Spleen (tissue), 11 donors: ENCODE measurements at regions not wholly inside any gene's neighbourhood (a gene's known extent, or its start where the extent isn't known, plus 50 kb on each side); places are given as distances from the start of the nearest gene placed in this dataset.

Experiments
- DNase-seq: peaks from one replicate; pipeline ENCODE4 v3.0.0-alpha.2; 2020
- H3K27ac ChIP-seq, 8 donors: fragments of 200-600 bp; sonication (generic) in 7 of 8; 1 replicate in 4 of 8; 2 replicates in 4 of 8; pipeline versions ENCODE4 v1.5.0 to v1.8.0; 2016 to 2021; ENCODE audit warnings: inconsistent platforms in 4 of 8, mild to moderate bottlenecking in 4 of 8, moderate library complexity in 1 of 8
- H3K27me3 ChIP-seq, 7 donors: fragments of 200-600 bp; sonication (generic) in 6 of 7; replicated peaks in 1 of 7; 1 replicate in 4 of 7; 2 replicates in 3 of 7; pipeline versions ENCODE4 v1.5.0 to v1.8.0; 2016 to 2021; ENCODE audit warnings: inconsistent platforms in 3 of 7, mild to moderate bottlenecking in 1 of 7
- H3K36me3 ChIP-seq, 6 donors: fragments of 200-600 bp; sonication (generic) in 5 of 6; 1 replicate in 4 of 6; 2 replicates in 2 of 6; pipeline versions ENCODE4 v1.5.0 to v1.8.0; 2016 to 2021; ENCODE audit warnings: inconsistent platforms in 2 of 6
- H3K4me1 ChIP-seq, 6 donors: fragments of 200-600 bp; sonication (generic) in 5 of 6; 1 replicate in 3 of 6; 2 replicates in 3 of 6; pipeline versions ENCODE4 v1.5.0 to v1.8.0; 2016 to 2021; ENCODE audit warnings: inconsistent platforms in 3 of 6
- H3K4me3 ChIP-seq, 8 donors: fragments of 200-600 bp; sonication (generic) in 7 of 8; 1 replicate in 4 of 8; 2 replicates in 4 of 8; pipeline versions ENCODE4 v1.5.0 to v1.8.0; 2016 to 2021; ENCODE audit warnings: inconsistent platforms in 4 of 8, mild to moderate bottlenecking in 4 of 8, moderate library complexity in 2 of 8
- H3K9me3 ChIP-seq, 8 donors: fragments of 200-600 bp; sonication (generic) in 7 of 8; 1 replicate in 4 of 8; 2 replicates in 4 of 8; pipeline versions ENCODE4 v1.5.0 to v1.8.0; 2016 to 2021; ENCODE audit warnings: inconsistent platforms in 4 of 8
- CTCF ChIP-seq, 11 experiments: fragments of 200-600 bp in 7 of 11; fragments of 450-650 bp in 4 of 11; sonication (generic) in 4 of 11; IDR thresholded peaks in 8 of 11; conservative IDR thresholded peaks in 3 of 11; 1 replicate in 7 of 11; 2 replicates in 4 of 11; pipeline versions ENCODE4 v1.4.0 to v1.8.0; 2016 to 2021; ENCODE audit warnings: antibody characterized with exemption in 11 of 11, inconsistent platforms in 4 of 11, mild to moderate bottlenecking in 1 of 11
- POLR2A ChIP-seq, 3 donors: fragments of 450-650 bp; IDR thresholded peaks; one replicate each; pipeline ENCODE4 v1.5.1; 2017; ENCODE audit warnings: antibody characterized with exemption in 3 of 3, mild to moderate bottlenecking in 1 of 3
- POLR2AphosphoS5 ChIP-seq, 3 donors: sonication (generic); formaldehyde crosslinking; IDR thresholded peaks; one replicate each; pipeline ENCODE4 v1.5.1; 2017; ENCODE audit warnings: antibody characterized with exemption in 3 of 3
- WGBS, 5 donors: extraction: QIAGEN DNeasy Blood & Tissue Kit in 3 of 5; methylation state at CpG; one replicate each; pipeline versions ENCODE4 v1.1.5 to v1.1.7; 2013 to 2018; 5-methylcytosine and 5-hydroxymethylcytosine counted together
- intact Hi-C: fragments of 100-400 bp; cut with DNase I; formaldehyde crosslinking; loops from one replicate; pipeline ENCODE4 v1.15.0; 2023; ENCODE audit warnings: low total_unique reads
- donor health status: healthy with polysubstance abuse.
- donor health status: DM: no; HTN: no; CAD: no; lungs with moderate emphysema.
- donor health status: DM: no; HTN: no; CAD: no.
- donor health status: Bipolar disorder and iron deficiency.
- donor health status: healthy.
- donor health status: DM: no; HTN: no; CAD: no.
- donor health status: DM: yes; HTN: yes; CAD: no.

- no peak for TF ChIP-seq POLR2AphosphoS5 (IDR thresholded peaks at IDR 0.05)
- TF ChIP-seq POLR2A (IDR thresholded peaks at IDR 0.05): no peak
- no peak for TF ChIP-seq CTCF (IDR thresholded peaks at IDR 0.05 in 8 of 11, conservative IDR thresholded peaks at IDR 0.05 in 3 of 11)
- Histone ChIP-seq H3K27ac (no peak overlapping the region), H3K27me3 (no peaks in the 10 kb centered on the region), H3K9me3 (peaks cover 0 to 15% (median 0%) of the 10 kb centered on the region in 8 donors), H3K4me3 (no peak overlapping the region), H3K36me3 (no peaks in the 10 kb centered on the region), H3K4me1 (no peaks in the 10 kb centered on the region)
- WGBS, 5 donors: 58 to 91% (median 76%) methylated on average over 1 of the region's 1 CpG
- intact Hi-C loops: no loop called here
- no peak for DNase-seq
Observed at GRCh38 chr7:79874797-79875196, 259.8 kb upstream of the GNAI1 start.

- 73 to 81% (median 77%) methylated on average over 2 of the region's 2 CpGs for WGBS, 5 donors
Observed at GRCh38 chr7:79872176-79872575, 262.5 kb upstream of the GNAI1 start.

GRCh38 chr7:79868010-79868409 is 266.6 kb upstream of the GNAI1 start:
- intact Hi-C loops: no loop called here
- 38 to 65% (median 53%) methylated on average over 3 of the region's 3 CpGs for WGBS, 5 donors
- Histone ChIP-seq H3K27ac (no peak overlapping the region), H3K9me3 (peaks cover 0 to 25% (median 10%) of the 10 kb centered on the region in 8 donors), H3K27me3 (no peaks in the 10 kb centered on the region), H3K4me3 (no peak overlapping the region), H3K4me1 (no peaks in the 10 kb centered on the region), H3K36me3 (no peaks in the 10 kb centered on the region)
- no peak for DNase-seq
- no peak for TF ChIP-seq POLR2AphosphoS5 (IDR thresholded peaks at IDR 0.05)
- no peak for TF ChIP-seq POLR2A (IDR thresholded peaks at IDR 0.05)
- no peak for TF ChIP-seq CTCF (IDR thresholded peaks at IDR 0.05 in 8 of 11, conservative IDR thresholded peaks at IDR 0.05 in 3 of 11)

More at GRCh38 chr7:79872176-79872575, 262.5 kb upstream of the GNAI1 start:
- TF ChIP-seq CTCF (IDR thresholded peaks at IDR 0.05 in 8 of 11, conservative IDR thresholded peaks at IDR 0.05 in 3 of 11): no peak
- TF ChIP-seq POLR2AphosphoS5 (IDR thresholded peaks at IDR 0.05): no peak
- no peak for TF ChIP-seq POLR2A (IDR thresholded peaks at IDR 0.05)
- no peaks in the 10 kb centered on the region for H3K27me3 ChIP-seq
- DNase-seq: no peak
- H3K36me3 ChIP-seq: no peaks in the 10 kb centered on the region
- no peak overlapping the region for H3K4me3 ChIP-seq
- H3K27ac ChIP-seq: no peak overlapping the region
- H3K9me3 ChIP-seq: peaks cover 0 to 22% (median 0%) of the 10 kb centered on the region in 8 donors
- intact Hi-C loops: no loop called here
- no peaks in the 10 kb centered on the region for H3K4me1 ChIP-seq

- Histone ChIP-seq H3K4me1 (no peaks in the 10 kb centered on the region), H3K36me3 (no peaks in the 10 kb centered on the region), H3K27ac (no peak overlapping the region), H3K9me3 (peaks cover 0 to 16% (median 8%) of the 10 kb centered on the region in 8 donors), H3K27me3 (no peaks in the 10 kb centered on the region), H3K4me3 (no peak overlapping the region)
- 66 to 85% (median 81%) methylated on average over 5 of the region's 5 CpGs for WGBS, 5 donors
- DNase-seq: no peak
- no peak for TF ChIP-seq CTCF (IDR thresholded peaks at IDR 0.05 in 8 of 11, conservative IDR thresholded peaks at IDR 0.05 in 3 of 11)
- no peak for TF ChIP-seq POLR2A (IDR thresholded peaks at IDR 0.05)
- TF ChIP-seq POLR2AphosphoS5 (IDR thresholded peaks at IDR 0.05): no peak
- intact Hi-C loops: no loop called here
Observed at GRCh38 chr7:79862447-79863210, 272.0 kb upstream of the GNAI1 start.
